Kidney capillary endothelial cell (primary cell): ENCODE measurements at regions not wholly inside any gene's neighbourhood (a gene's known extent, or its start where the extent isn't known, plus 50 kb on each side); places are given as distances from the start of the nearest gene placed in this dataset.

ENCODE experiments used
- DNase-seq: peaks from one replicate; pipeline ENCODE4 v3.0.0-alpha.2; 2018; ENCODE audit warnings: low spot score

GRCh38 chr9:90025816-90026215 lies 421.0 kb downstream of the GADD45G start:
- DNase-seq, result peak; percentile 79

GRCh38 chr9:90027296-90027790 lies 422.5 kb downstream of the GADD45G start:
- no peak for DNase-seq

- no peak for DNase-seq
Measured at GRCh38 chr9:90029386-90029785, 424.6 kb downstream of the GADD45G start.

GRCh38 chr9:90029996-90030395 lies 425.2 kb downstream of the GADD45G start:
- DNase-seq, result no peak

GRCh38 chr9:90032296-90033027 lies 427.6 kb downstream of the GADD45G start:
- no peak for DNase-seq

GRCh38 chr9:90033028-90033650 lies 428.3 kb downstream of the GADD45G start:
- no peak for DNase-seq

- DNase-seq, result no peak
Measured at GRCh38 chr9:90034071-90034470, 429.3 kb downstream of the GADD45G start.

GRCh38 chr9:90035471-90035870 lies 430.7 kb downstream of the GADD45G start:
- no peak for DNase-seq

GRCh38 chr9:90037146-90037797 lies 432.5 kb downstream of the GADD45G start:
- no peak for DNase-seq

GRCh38 chr9:90038763-90039162 lies 434.0 kb downstream of the GADD45G start:
- DNase-seq, result no peak

- no peak for DNase-seq
Measured at GRCh38 chr9:90044263-90044662, 439.5 kb downstream of the GADD45G start.

- peak; percentile 85 for DNase-seq
Measured at GRCh38 chr9:90044710-90045151, 439.9 kb downstream of the GADD45G start.

- DNase-seq, result no peak
Measured at GRCh38 chr9:90046317-90046861, 441.6 kb downstream of the GADD45G start.

GRCh38 chr9:90047828-90048227 lies 443.0 kb downstream of the GADD45G start:
- no peak for DNase-seq

GRCh38 chr9:90052366-90052765 lies 447.6 kb downstream of the GADD45G start:
- no peak for DNase-seq

- no peak for DNase-seq
Measured at GRCh38 chr9:90053027-90053426, 448.2 kb downstream of the GADD45G start.

GRCh38 chr9:90054810-90055209 lies 450.0 kb downstream of the GADD45G start:
- DNase-seq, result no peak

- no peak for DNase-seq
Measured at GRCh38 chr9:90055226-90055625, 450.4 kb downstream of the GADD45G start.

GRCh38 chr9:90057361-90057760 lies 452.5 kb downstream of the GADD45G start:
- DNase-seq, result no peak

GRCh38 chr9:90058182-90058763 lies 453.5 kb downstream of the GADD45G start:
- DNase-seq, result no peak

- DNase-seq, result no peak
Measured at GRCh38 chr9:90059436-90059835, 454.6 kb downstream of the GADD45G start.

- no peak for DNase-seq
Measured at GRCh38 chr9:90060256-90060655, 455.4 kb downstream of the GADD45G start.
